ENCODE measurements at regions not wholly inside any gene's neighbourhood (a gene's known extent, or its start where the extent isn't known, plus 50 kb on each side); places are given as distances from the start of the nearest gene placed in this dataset.

GRCh38 chr10:120076996-120077706 is 184.6 kb downstream of the SEC23IP start:
- TF ChIP-seq EZH2 (IDR thresholded peaks at IDR 0.05; ENCODE audit: borderline replicate concordance) = no peak
- TF ChIP-seq, protein P1, sequence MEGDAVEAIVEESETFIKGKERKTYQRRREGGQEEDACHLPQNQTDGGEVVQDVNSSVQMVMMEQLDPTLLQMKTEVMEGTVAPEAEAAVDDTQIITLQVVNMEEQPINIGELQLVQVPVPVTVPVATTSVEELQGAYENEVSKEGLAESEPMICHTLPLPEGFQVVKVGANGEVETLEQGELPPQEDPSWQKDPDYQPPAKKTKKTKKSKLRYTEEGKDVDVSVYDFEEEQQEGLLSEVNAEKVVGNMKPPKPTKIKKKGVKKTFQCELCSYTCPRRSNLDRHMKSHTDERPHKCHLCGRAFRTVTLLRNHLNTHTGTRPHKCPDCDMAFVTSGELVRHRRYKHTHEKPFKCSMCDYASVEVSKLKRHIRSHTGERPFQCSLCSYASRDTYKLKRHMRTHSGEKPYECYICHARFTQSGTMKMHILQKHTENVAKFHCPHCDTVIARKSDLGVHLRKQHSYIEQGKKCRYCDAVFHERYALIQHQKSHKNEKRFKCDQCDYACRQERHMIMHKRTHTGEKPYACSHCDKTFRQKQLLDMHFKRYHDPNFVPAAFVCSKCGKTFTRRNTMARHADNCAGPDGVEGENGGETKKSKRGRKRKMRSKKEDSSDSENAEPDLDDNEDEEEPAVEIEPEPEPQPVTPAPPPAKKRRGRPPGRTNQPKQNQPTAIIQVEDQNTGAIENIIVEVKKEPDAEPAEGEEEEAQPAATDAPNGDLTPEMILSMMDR (IDR thresholded peaks at IDR 0.05; ENCODE audit: poor library complexity) = no peak
